Stimulated activated CD8-positive, alpha-beta memory T cell treated with anti-CD3 and anti-CD28 coated beads, Interleukin-4, amount 100 ng/mL, for 24 hours (primary cell): ENCODE measurements at regions not wholly inside any gene's neighbourhood (a gene's known extent, or its start where the extent isn't known, plus 50 kb on each side); places are given as distances from the start of the nearest gene placed in this dataset.

ENCODE experiments used
- DNase-seq: peaks from one replicate; pipeline ENCODE4 v3.0.0-alpha.2; 2020; ENCODE audit warnings: low read depth

- DNase-seq: no peak
These were observed 324.4 kb upstream of the ADAMTSL1 start for GRCh38 chr9:18149471-18150011.

- DNase-seq: no peak
These were observed 319.3 kb upstream of the ADAMTSL1 start for GRCh38 chr9:18154661-18155060.

GRCh38 chr9:18159254-18159653 is 314.7 kb upstream of the ADAMTSL1 start:
- no peak for DNase-seq

GRCh38 chr9:18163146-18163545 is 310.8 kb upstream of the ADAMTSL1 start:
- no peak for DNase-seq

GRCh38 chr9:18167733-18168132 is 306.2 kb upstream of the ADAMTSL1 start:
- DNase-seq: no peak

- no peak for DNase-seq
These were observed 300.0 kb upstream of the ADAMTSL1 start for GRCh38 chr9:18173923-18174322.

GRCh38 chr9:18182636-18183035 is 291.3 kb upstream of the ADAMTSL1 start:
- DNase-seq: no peak

GRCh38 chr9:18183974-18184373 is 290.0 kb upstream of the ADAMTSL1 start:
- DNase-seq: no peak

GRCh38 chr9:18184401-18184800 is 289.6 kb upstream of the ADAMTSL1 start:
- no peak for DNase-seq

GRCh38 chr9:18185196-18185595 is 288.8 kb upstream of the ADAMTSL1 start:
- no peak for DNase-seq

GRCh38 chr9:18188971-18189370 is 285.0 kb upstream of the ADAMTSL1 start:
- DNase-seq: no peak

GRCh38 chr9:18189871-18190670 is 283.9 kb upstream of the ADAMTSL1 start:
- no peak for DNase-seq

GRCh38 chr9:18190671-18191374 is 283.1 kb upstream of the ADAMTSL1 start:
- DNase-seq: no peak

- no peak for DNase-seq
These were observed 279.6 kb upstream of the ADAMTSL1 start for GRCh38 chr9:18194316-18194715.

GRCh38 chr9:18195223-18195622 is 278.7 kb upstream of the ADAMTSL1 start:
- no peak for DNase-seq

- no peak for DNase-seq
These were observed 271.0 kb upstream of the ADAMTSL1 start for GRCh38 chr9:18202924-18203323.

GRCh38 chr9:18207735-18208134 is 266.2 kb upstream of the ADAMTSL1 start:
- DNase-seq: no peak

GRCh38 chr9:18208166-18209059 is 265.5 kb upstream of the ADAMTSL1 start:
- no peak for DNase-seq

- no peak for DNase-seq
These were observed 258.3 kb upstream of the ADAMTSL1 start for GRCh38 chr9:18215626-18216025.

GRCh38 chr9:18216376-18216775 is 257.6 kb upstream of the ADAMTSL1 start:
- no peak for DNase-seq

GRCh38 chr9:18228101-18228500 is 245.9 kb upstream of the ADAMTSL1 start:
- DNase-seq: no peak

- no peak for DNase-seq
These were observed 243.8 kb upstream of the ADAMTSL1 start for GRCh38 chr9:18229992-18230676.
